Fibroblast of peridontal ligament (primary cell): ENCODE measurements at regions not wholly inside any gene's neighbourhood (a gene's known extent, or its start where the extent isn't known, plus 50 kb on each side); places are given as distances from the start of the nearest gene placed in this dataset.

Source experiments
- DNase-seq: peaks from one replicate; pipeline ENCODE4 v3.0.0-alpha.2; 2010; ENCODE audit errors: extremely low read depth

DNA sequence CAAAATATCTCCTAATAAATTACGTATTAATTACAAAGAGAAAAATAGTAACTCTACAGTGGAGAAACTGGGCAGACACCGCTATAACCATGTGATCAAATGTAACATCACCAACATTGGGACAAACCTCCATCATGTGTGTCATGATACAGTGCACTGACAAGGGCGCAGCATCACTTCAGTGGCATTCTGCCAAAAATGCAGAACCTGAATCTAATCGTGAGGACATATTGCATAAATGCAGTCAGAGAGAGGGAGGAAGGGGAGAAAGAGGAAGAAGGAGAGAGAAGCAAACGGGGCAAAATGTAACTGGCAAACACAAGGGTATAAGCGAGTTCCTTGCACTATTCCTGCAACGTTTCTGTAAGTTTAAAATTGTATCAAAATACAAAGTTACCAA is 74.2 kb upstream of the MARCHF10 start:
- no peak for DNase-seq

DNA sequence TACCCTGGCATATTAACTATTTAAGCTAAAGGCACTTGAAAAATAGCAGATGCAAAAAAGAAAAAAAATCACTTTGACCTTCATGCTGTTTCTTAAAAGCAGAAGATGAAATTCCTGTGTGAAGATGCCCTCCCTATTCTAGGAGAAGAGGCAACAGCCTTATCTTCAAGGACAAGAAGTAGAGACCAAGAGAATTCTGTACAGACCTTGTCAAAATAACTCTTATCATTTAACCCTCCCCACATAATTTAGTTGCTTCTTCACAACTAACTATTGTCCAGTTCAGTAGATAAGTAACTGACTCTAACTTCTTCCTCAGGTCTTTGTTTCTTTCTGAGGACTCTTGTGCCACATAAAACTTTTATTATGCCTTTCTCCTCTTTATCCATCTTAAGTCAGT is 72.0 kb upstream of the MARCHF10 start:
- no peak for DNase-seq

- DNase-seq, result peak; percentile 79
Measured at GRCh38 chr17:62876673-62877405, 68.7 kb upstream of the MARCHF10 start.

DNA sequence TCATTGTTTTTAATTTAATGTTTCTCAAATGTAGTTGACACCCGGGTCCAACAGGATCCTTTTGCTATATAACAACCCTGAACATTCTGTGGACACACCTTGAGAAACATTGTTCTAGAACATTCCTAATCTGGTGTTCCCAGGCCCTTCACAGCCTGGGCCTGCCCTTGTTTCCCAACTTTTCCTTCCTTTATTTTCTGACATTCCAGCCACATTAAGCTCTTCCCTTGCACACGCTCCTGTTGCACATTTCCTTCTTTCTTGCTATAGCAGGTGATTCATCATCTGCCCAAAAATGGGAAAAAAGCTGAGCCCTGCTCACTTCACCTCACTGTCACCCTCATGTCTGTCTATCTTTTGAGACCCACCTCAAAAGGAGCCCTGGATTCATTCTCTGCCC is 67.9 kb upstream of the MARCHF10 start:
- DNase-seq, result no peak

GRCh38 chr17:62875296-62875695 is 67.2 kb upstream of the MARCHF10 start:
- DNase-seq, result no peak

GRCh38 chr17:62871291-62871690 is 63.2 kb upstream of the MARCHF10 start:
- no peak for DNase-seq

GRCh38 chr17:62870552-62870971 is 62.4 kb upstream of the MARCHF10 start:
- DNase-seq, result no peak

DNA sequence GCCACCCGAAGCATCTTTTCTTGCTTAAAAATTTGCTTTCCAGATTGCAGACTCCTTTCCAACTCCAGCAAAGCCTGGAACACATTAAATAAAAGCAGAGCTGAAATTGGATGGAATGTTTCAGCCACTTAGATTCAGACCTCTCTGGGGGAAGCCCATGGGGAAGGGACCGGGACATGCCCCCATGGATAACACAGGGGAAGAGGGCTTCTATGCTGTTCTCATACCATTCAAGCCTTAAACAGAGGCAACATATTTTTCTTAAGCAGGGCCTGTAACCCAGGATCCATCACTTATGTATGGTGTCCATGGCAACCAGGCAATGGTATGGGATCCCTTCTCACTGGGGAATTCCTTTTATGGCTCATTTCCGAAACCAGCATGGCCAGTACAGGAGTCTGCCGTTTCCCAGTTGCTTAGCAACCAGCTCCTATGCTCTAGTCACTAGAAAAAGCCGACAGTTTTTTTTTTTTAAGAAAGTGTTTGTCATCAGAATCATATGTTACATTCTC is 62.0 kb upstream of the MARCHF10 start:
- DNase-seq, result peak; percentile 71

DNA sequence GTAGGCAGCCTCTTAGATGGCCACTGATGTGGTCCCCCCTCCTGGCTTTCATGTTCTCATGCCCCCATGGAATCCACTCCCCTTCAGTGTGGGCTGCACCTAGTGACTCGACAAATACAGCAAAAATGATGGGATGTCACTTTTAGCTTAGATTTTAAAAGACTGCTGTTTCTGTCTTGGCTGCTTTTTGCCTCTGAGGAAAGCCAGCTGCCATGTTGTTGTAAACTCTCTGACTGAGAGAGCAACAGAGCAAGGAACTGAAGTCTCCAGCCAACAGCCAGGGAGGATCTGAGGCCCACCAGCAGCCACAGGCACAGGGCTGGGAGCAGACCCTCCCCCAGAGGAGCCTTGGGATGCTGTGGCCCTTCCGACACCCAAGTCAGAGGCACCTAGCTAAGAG is 60.6 kb upstream of the MARCHF10 start:
- DNase-seq, result no peak

DNA sequence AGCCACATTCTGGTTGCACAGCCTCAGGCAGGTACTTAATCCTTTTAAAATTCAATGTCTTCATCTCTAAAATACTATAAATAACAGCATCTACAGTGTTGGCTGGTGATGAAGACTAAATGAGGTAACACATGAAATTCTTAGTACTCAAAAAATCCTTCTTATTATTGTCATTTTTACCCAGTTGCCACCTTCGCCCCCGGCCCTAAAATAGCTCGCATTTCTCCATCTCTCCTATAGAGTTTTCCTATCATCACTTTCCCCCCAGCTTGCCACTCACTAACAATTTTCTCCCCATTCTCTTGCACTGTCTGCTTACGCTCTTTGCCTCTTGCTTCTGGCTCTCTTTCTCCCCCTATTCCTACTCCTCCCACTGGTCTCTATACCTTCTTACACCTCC is 59.9 kb upstream of the MARCHF10 start:
- DNase-seq, result no peak

DNA sequence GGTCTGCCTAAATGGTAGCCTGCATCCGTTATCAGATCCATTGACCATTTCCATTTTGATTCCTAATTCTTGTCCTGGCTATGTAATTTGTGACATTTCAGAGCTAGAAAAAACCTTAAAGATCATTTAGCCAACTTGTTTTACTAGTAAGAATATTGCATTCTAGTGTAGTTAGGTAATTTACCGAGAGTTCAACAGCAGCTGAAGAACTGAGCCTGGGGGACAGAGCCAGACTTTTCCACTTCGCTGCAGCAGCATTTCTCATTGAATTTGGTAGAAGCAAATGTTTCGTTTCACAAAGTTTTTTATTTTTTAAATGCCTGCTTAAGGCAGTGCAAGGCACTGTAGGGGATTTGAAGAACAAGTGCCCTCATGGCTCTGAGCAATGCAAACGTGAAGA is 59.2 kb upstream of the MARCHF10 start:
- DNase-seq, result no peak

GRCh38 chr17:62866471-62866870 is 58.4 kb upstream of the MARCHF10 start:
- no peak for DNase-seq

- no peak for DNase-seq
Measured at GRCh38 chr17:62865586-62865985, 57.5 kb upstream of the MARCHF10 start.

DNA sequence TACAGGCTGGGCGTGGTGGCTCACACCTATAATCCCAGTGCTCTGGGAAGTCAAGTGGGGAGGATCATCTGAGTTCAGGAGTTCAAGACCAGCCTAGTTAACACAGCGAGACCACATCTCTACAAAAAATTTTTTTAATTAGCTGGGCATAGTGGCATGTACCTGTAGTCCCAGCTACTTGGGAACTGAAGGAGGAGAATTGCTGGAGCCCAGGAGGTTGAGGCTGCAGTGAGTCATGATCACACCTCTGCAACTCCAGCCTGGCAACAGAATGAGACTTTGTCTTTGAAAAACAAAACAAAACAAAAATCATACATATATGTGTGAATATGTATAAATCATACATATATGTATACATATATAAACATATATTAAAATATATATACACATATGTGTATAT is 54.1 kb upstream of the MARCHF10 start:
- no peak for DNase-seq

GRCh38 chr17:62860962-62861873 is 53.1 kb upstream of the MARCHF10 start:
- DNase-seq, result no peak

GRCh38 chr17:62859146-62859545 is 51.0 kb upstream of the MARCHF10 start:
- peak; percentile 7 for DNase-seq
